Prostate gland (tissue), 2 donors: ENCODE measurements at regions not wholly inside any gene's neighbourhood (a gene's known extent, or its start where the extent isn't known, plus 50 kb on each side); places are given as distances from the start of the nearest gene placed in this dataset.
A peak's percentile ranks its signal among the peaks of the same experiment; 100 is the strongest.

Source experiments
- DNase-seq: peaks from one replicate; pipeline ENCODE4 v3.0.0-alpha.2; 2019; ENCODE audit warnings: low spot score
- H3K27ac ChIP-seq, 2 donors: fragments of 200-600 bp; sonication (generic); 2 replicates each; pipeline ENCODE4 v1.5.1; 2017 to 2019
- H3K27me3 ChIP-seq: fragments of 200-600 bp; sonication (generic); replicated peaks from 2 replicates; pipeline ENCODE4 v1.5.1; 2019; ENCODE audit not compliant: insufficient read depth
- H3K36me3 ChIP-seq, 2 donors: fragments of 200-600 bp; sonication (generic); 1 replicate in 1 of 2; 2 replicates in 1 of 2; pipeline versions ENCODE4 v1.5.1 to v1.8.1; 2017 to 2019
- H3K4me1 ChIP-seq: fragments of 200-600 bp; sonication (generic); replicated peaks from 2 replicates; pipeline ENCODE4 v1.5.1; 2019
- H3K4me3 ChIP-seq, 2 donors: fragments of 200-600 bp; sonication (generic); 2 replicates each; pipeline ENCODE4 v1.5.1; 2017 to 2019
- H3K9me3 ChIP-seq: fragments of 200-600 bp; sonication (generic); 2 replicates; pipeline ENCODE4 v1.5.1; 2017
- POLR2A ChIP-seq: fragments of 450-650 bp; IDR thresholded peaks from one replicate; pipeline ENCODE4 v1.6.1; 2016; ENCODE audit warnings: antibody characterized with exemption, mild to moderate bottlenecking
- POLR2AphosphoS5 ChIP-seq: sonication (generic); formaldehyde crosslinking; IDR thresholded peaks from one replicate; pipeline ENCODE4 v1.6.1; 2017; ENCODE audit warnings: antibody characterized with exemption
- WGBS: methylation state at CpG from one replicate; pipeline ENCODE4 v1.1.5; 2018; 5-methylcytosine and 5-hydroxymethylcytosine counted together
- intact Hi-C: fragments of 100-400 bp; cut with DNase I; formaldehyde crosslinking; loops from one replicate; pipeline ENCODE4 v1.14.2; 2022
- TF ChIP-seq, protein P1 (sequence below), 4 experiments: fragments of 200-600 bp in 2 of 4; fragments of 450-650 bp in 2 of 4; sonication (generic) in 2 of 4; IDR thresholded peaks; 1 replicate in 3 of 4; 2 replicates in 1 of 4; pipeline ENCODE4 v1.5.1; 2016 to 2019; ENCODE audit warnings: antibody characterized with exemption in 4 of 4, mild to moderate bottlenecking in 2 of 4, moderate library complexity in 2 of 4

- DNase-seq, result peak; percentile 40
- Histone ChIP-seq H3K27me3 (peaks cover 3% of the 10 kb centered on the region), H3K27ac (no peak overlapping the region), H3K9me3 (no peaks in the 10 kb centered on the region), H3K4me1 (no peaks in the 10 kb centered on the region), H3K36me3 (no peaks in the 10 kb centered on the region), H3K4me3 (no peak overlapping the region)
- intact Hi-C loops, result no loop called here
- TF ChIP-seq POLR2AphosphoS5 (peak; percentile 54), POLR2A (no peak)
- TF ChIP-seq, protein P1, sequence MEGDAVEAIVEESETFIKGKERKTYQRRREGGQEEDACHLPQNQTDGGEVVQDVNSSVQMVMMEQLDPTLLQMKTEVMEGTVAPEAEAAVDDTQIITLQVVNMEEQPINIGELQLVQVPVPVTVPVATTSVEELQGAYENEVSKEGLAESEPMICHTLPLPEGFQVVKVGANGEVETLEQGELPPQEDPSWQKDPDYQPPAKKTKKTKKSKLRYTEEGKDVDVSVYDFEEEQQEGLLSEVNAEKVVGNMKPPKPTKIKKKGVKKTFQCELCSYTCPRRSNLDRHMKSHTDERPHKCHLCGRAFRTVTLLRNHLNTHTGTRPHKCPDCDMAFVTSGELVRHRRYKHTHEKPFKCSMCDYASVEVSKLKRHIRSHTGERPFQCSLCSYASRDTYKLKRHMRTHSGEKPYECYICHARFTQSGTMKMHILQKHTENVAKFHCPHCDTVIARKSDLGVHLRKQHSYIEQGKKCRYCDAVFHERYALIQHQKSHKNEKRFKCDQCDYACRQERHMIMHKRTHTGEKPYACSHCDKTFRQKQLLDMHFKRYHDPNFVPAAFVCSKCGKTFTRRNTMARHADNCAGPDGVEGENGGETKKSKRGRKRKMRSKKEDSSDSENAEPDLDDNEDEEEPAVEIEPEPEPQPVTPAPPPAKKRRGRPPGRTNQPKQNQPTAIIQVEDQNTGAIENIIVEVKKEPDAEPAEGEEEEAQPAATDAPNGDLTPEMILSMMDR (IDR thresholded peaks at IDR 0.05), result no peak
- WGBS, result 48% methylated on average over 4 of the region's 4 CpGs
These were observed 69.5 kb downstream of the TPRA1 start for GRCh38 chr3:127520993-127521392.

- no peaks in the 10 kb centered on the region for H3K27me3 ChIP-seq
- no peak for DNase-seq
- H3K4me1 ChIP-seq, result no peaks in the 10 kb centered on the region
- no peak overlapping the region for H3K27ac ChIP-seq
- no peaks in the 10 kb centered on the region for H3K9me3 ChIP-seq
- no peak for TF ChIP-seq POLR2A
- TF ChIP-seq, protein P1 (IDR thresholded peaks at IDR 0.05), result no peak
- no peak for TF ChIP-seq POLR2AphosphoS5
- no peaks in the 10 kb centered on the region for H3K36me3 ChIP-seq
- no peak overlapping the region for H3K4me3 ChIP-seq
- intact Hi-C loops, result no loop called here
- WGBS, result 85% methylated on average over 4 of the region's 4 CpGs
These were observed 72.0 kb downstream of the TPRA1 start for GRCh38 chr3:127518456-127519081.

- no peaks in the 10 kb centered on the region for H3K36me3 ChIP-seq
- H3K27ac ChIP-seq, result no peak overlapping the region
- H3K9me3 ChIP-seq, result no peaks in the 10 kb centered on the region
- no peaks in the 10 kb centered on the region for H3K27me3 ChIP-seq
- intact Hi-C loops, result no loop called here
- 66% methylated on average over 3 of the region's 3 CpGs for WGBS
- DNase-seq, result no peak
- no peak overlapping the region for H3K4me3 ChIP-seq
- no peaks in the 10 kb centered on the region for H3K4me1 ChIP-seq
- TF ChIP-seq POLR2A (no peak), POLR2AphosphoS5 (no peak)
- TF ChIP-seq, protein P1 (IDR thresholded peaks at IDR 0.05), result no peak
These were observed 78.3 kb downstream of the TPRA1 start for GRCh38 chr3:127512256-127512655.

- H3K27me3 ChIP-seq, result peaks cover 4% of the 10 kb centered on the region
- no peaks in the 10 kb centered on the region for H3K9me3 ChIP-seq
- no peak overlapping the region for H3K4me3 ChIP-seq
- 90% methylated on average over 1 of the region's 1 CpG for WGBS
- intact Hi-C loops, result no loop called here
- no peak overlapping the region for H3K27ac ChIP-seq
- H3K4me1 ChIP-seq, result no peaks in the 10 kb centered on the region
- TF ChIP-seq POLR2A (no peak), POLR2AphosphoS5 (no peak)
- TF ChIP-seq, protein P1 (IDR thresholded peaks at IDR 0.05), result no peak
- no peak for DNase-seq
- H3K36me3 ChIP-seq, result no peaks in the 10 kb centered on the region
These were observed 89.4 kb downstream of the TPRA1 start for GRCh38 chr3:127501177-127501576.

- Histone ChIP-seq H3K9me3 (no peaks in the 10 kb centered on the region), H3K4me3 (no peak overlapping the region), H3K27me3 (no peaks in the 10 kb centered on the region), H3K36me3 (no peaks in the 10 kb centered on the region), H3K4me1 (no peaks in the 10 kb centered on the region), H3K27ac (no peak overlapping the region)
- WGBS, result 88% methylated on average over 2 of the region's 2 CpGs
- DNase-seq, result no peak
- TF ChIP-seq POLR2A, result no peak
- no peak for TF ChIP-seq POLR2AphosphoS5
- TF ChIP-seq, protein P1 (IDR thresholded peaks at IDR 0.05), result no peak
- intact Hi-C loops, result no loop called here
These were observed 92.9 kb downstream of the TPRA1 start for GRCh38 chr3:127497676-127498075.
